SK-N-SH treated with all-trans-retinoic acid at 6 μM for 48 hours (cell line): ENCODE measurements at regions not wholly inside any gene's neighbourhood (a gene's known extent, or its start where the extent isn't known, plus 50 kb on each side); places are given as distances from the start of the nearest gene placed in this dataset.

ENCODE experiments used
- ATAC-seq: fragments of 200-7000 bp; cut with Tn5 transposase; 3 replicates; pipeline ENCODE4 v1.9.1; 2020; ENCODE audit warnings: mild to moderate bottlenecking, moderate library complexity
- ARNTL ChIP-seq: fragments of 450-650 bp; formaldehyde crosslinking; IDR thresholded peaks from 2 replicates; pipeline ENCODE4 v1.5.0; 2020; ENCODE audit warnings: low read depth, mild to moderate bottlenecking, moderate library complexity, borderline replicate concordance
- CSDC2 ChIP-seq: fragments of 250-450 bp; sonication (Bioruptor Pico); IDR thresholded peaks from 2 replicates; pipeline ENCODE4 v1.5.0; 2020; ENCODE audit warnings: mild to moderate bottlenecking, moderate library complexity
- CSRNP3 ChIP-seq: fragments of 250-450 bp; sonication (Bioruptor Pico); IDR thresholded peaks from 2 replicates; pipeline ENCODE4 v1.5.1; 2021; ENCODE audit warnings: mild to moderate bottlenecking, moderate library complexity
- ESRRG ChIP-seq: fragments of 250-450 bp; sonication (Bioruptor Pico); IDR thresholded peaks from 2 replicates; pipeline ENCODE4 v1.6.1; 2021; ENCODE audit warnings: mild to moderate bottlenecking
- GLIS3 ChIP-seq: fragments of 250-450 bp; sonication (Bioruptor Pico); IDR thresholded peaks from 2 replicates; pipeline ENCODE4 v1.5.0; 2020; ENCODE audit warnings: mild to moderate bottlenecking, moderate library complexity
- ISL1 ChIP-seq: fragments of 250-450 bp; sonication (Bioruptor Pico); IDR thresholded peaks from 2 replicates; pipeline ENCODE4 v2.1.2; 2022; ENCODE audit warnings: mild to moderate bottlenecking, moderate library complexity
- OSR1 ChIP-seq: fragments of 250-450 bp; sonication (Bioruptor Pico); IDR thresholded peaks from 2 replicates; pipeline ENCODE4 v1.8.0; 2022; ENCODE audit warnings: moderate library complexity, mild to moderate bottlenecking, inconsistent platforms
- PATZ1 ChIP-seq: fragments of 250-450 bp; sonication (Bioruptor Pico); IDR thresholded peaks from 2 replicates; pipeline ENCODE4 v1.8.0; 2020; ENCODE audit warnings: mild to moderate bottlenecking, moderate library complexity, borderline replicate concordance
- POU6F1 ChIP-seq: fragments of 250-450 bp; sonication (Bioruptor Pico); IDR thresholded peaks from 2 replicates; pipeline ENCODE4 v1.8.0; 2021; ENCODE audit warnings: low read depth, mild to moderate bottlenecking, moderate library complexity, borderline replicate concordance
- PPARA ChIP-seq: fragments of 250-450 bp; sonication (Bioruptor Pico); IDR thresholded peaks from 2 replicates; pipeline ENCODE4 v1.5.0; 2020; ENCODE audit warnings: mild to moderate bottlenecking, borderline replicate concordance
- SNAI2 ChIP-seq: fragments of 250-450 bp; sonication (Bioruptor Pico); IDR thresholded peaks from 2 replicates; pipeline ENCODE4 v1.5.0; 2020; ENCODE audit warnings: mild to moderate bottlenecking, moderate library complexity
- TCF4 ChIP-seq: fragments of 250-450 bp; sonication (Bioruptor Pico); IDR thresholded peaks from 2 replicates; pipeline ENCODE4 v1.8.0; 2021; ENCODE audit warnings: mild to moderate bottlenecking, moderate library complexity, borderline replicate concordance
- TSHZ2 ChIP-seq: fragments of 250-450 bp; sonication (Bioruptor Pico); IDR thresholded peaks from 2 replicates; pipeline ENCODE4 v1.5.0; 2020; ENCODE audit warnings: mild to moderate bottlenecking, moderate library complexity
- ZFP3 ChIP-seq: fragments of 250-450 bp; sonication (Bioruptor Pico); IDR thresholded peaks from 2 replicates; pipeline ENCODE4 v1.5.0; 2020; ENCODE audit warnings: mild to moderate bottlenecking, moderate library complexity
- ZFP30 ChIP-seq: fragments of 450-650 bp; formaldehyde crosslinking; IDR thresholded peaks from 2 replicates; pipeline ENCODE4 v1.5.0; 2022; ENCODE audit warnings: mild to moderate bottlenecking, moderate library complexity
- ZNF565 ChIP-seq: fragments of 450-650 bp; formaldehyde crosslinking; conservative IDR thresholded peaks from 2 replicates; pipeline ENCODE4 v1.5.0; 2020; ENCODE audit warnings: low read depth, mild to moderate bottlenecking, moderate library complexity
- ZNF70 ChIP-seq: fragments of 450-650 bp; formaldehyde crosslinking; IDR thresholded peaks from 2 replicates; pipeline ENCODE4 v1.5.0; 2020; ENCODE audit warnings: mild to moderate bottlenecking, moderate library complexity
- ZNF8 ChIP-seq: fragments of 450-650 bp; formaldehyde crosslinking; IDR thresholded peaks from 2 replicates; pipeline ENCODE4 v1.5.0; 2020; ENCODE audit warnings: mild to moderate bottlenecking, moderate library complexity

GRCh38 chr16:17548825-17549224, 78.1 kb upstream of the XYLT1 start:
- ATAC-seq: no peak

GRCh38 chr16:17544785-17545184, 74.0 kb upstream of the XYLT1 start:
- no peak for ATAC-seq
- TF ChIP-seq ZNF70 (CRISPR knock-in tag) (no peak), CSRNP3 (CRISPR knock-in tag) (no peak), GLIS3 (CRISPR knock-in tag) (no peak), ZFP30 (CRISPR knock-in tag) (no peak)

More at GRCh38 chr16:17548825-17549224, 78.1 kb upstream of the XYLT1 start:
- TF ChIP-seq SNAI2 (no peak), OSR1 (CRISPR knock-in tag) (no peak), ESRRG (CRISPR knock-in tag) (no peak), CSDC2 (CRISPR knock-in tag) (no peak), PATZ1 (CRISPR knock-in tag) (no peak), ZNF565 (CRISPR knock-in tag) (no peak), ISL1 (no peak), GLIS3 (CRISPR knock-in tag) (no peak)
- TF ChIP-seq, all 23 proteins: peak for 0

GRCh38 chr16:17544304-17544703, 73.5 kb upstream of the XYLT1 start:
- no peak for TF ChIP-seq POU6F1
- TF ChIP-seq ZNF8 (CRISPR knock-in tag): peak; percentile 67; the same call in 1 of the 2 replicates
- no peak for TF ChIP-seq TCF4
- no peak for TF ChIP-seq ZFP3 (CRISPR knock-in tag)
- TF ChIP-seq PATZ1 (CRISPR knock-in tag): no peak
- no peak for TF ChIP-seq TSHZ2 (CRISPR knock-in tag)
- no peak for TF ChIP-seq ZNF70 (CRISPR knock-in tag)
- no peak for ATAC-seq

GRCh38 chr16:17543073-17543472, 72.3 kb upstream of the XYLT1 start:
- ATAC-seq: no peak
- no peak for TF ChIP-seq OSR1 (CRISPR knock-in tag)
- TF ChIP-seq GLIS3 (CRISPR knock-in tag): no peak
- peak; percentile 44; the same call in 1 of the 2 replicates for TF ChIP-seq TCF4
- TF ChIP-seq PPARA (CRISPR knock-in tag): no peak

GRCh38 chr16:17541324-17541723, 70.6 kb upstream of the XYLT1 start:
- ATAC-seq: no peak
- TF ChIP-seq TSHZ2 (CRISPR knock-in tag): no peak
- no peak for TF ChIP-seq ZNF8 (CRISPR knock-in tag)
- TF ChIP-seq ZFP30 (CRISPR knock-in tag): no peak
- no peak for TF ChIP-seq TCF4
- no peak for TF ChIP-seq SNAI2
- TF ChIP-seq ARNTL (CRISPR knock-in tag): no peak
